ENCODE measurements at regions not wholly inside any gene's neighbourhood (a gene's known extent, or its start where the extent isn't known, plus 50 kb on each side); places are given as distances from the start of the nearest gene placed in this dataset.
"Not testable (repeated sequence)": the region's sequence is repeated elsewhere in the genome, so short reads cannot be mapped to it uniquely, and the experiment has no call there.

DNA sequence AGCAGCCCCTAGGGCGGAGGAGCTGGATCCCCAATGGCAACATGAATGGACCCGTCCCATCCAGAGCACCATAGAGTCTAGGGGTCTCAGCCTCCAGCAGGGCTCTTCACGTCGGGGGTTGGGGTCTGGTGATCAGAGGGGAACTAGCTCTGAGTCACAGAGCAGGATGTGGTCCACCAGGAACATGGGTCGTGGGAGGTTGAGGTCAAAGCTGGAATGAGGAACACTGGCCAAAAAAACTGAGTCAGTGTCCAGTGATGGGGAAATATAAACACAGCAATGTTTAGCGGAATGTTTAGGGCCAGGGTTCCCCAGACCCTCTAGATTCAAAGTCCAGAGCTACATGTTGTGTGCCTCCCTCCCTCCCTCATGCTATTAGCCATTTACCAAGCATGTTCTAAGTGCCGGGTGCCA is 79.1 kb upstream of the C16orf82 start:
- H3K9me3 ChIP-seq (ENCODE audit: control insufficient read depth in 1 of 2, insufficient read depth in 1 of 2, low read length in 2 of 2): no peaks in the 10 kb centered on the region
- no peak overlapping the region for H3K27ac Mint-ChIP-seq
- ChIA-PET CTCF (no interaction called here), POLR2A (no interaction called here)
- H3K36me3 Mint-ChIP-seq (ENCODE audit: low read depth): no peaks in the 10 kb centered on the region
- no peak for TF ChIP-seq CTCF (IDR thresholded peaks at IDR 0.05)
- intact Hi-C loops (cut with DNase I, micrococcal nuclease): no loop called here
- no peak overlapping the region for H3K27ac ChIP-seq (ENCODE audit: low read depth in 1 of 2, low read length in 2 of 2)
- H3K9me3 Mint-ChIP-seq: no peaks in the 10 kb centered on the region
- H3K27me3 Mint-ChIP-seq: peaks cover 39% of the 10 kb centered on the region
- no peak overlapping the region for H3K4me3 Mint-ChIP-seq
- no peak overlapping the region for H3K4me3 ChIP-seq (ENCODE audit: low read length)
- H3K36me3 ChIP-seq (ENCODE audit: insufficient read depth, low read length): no peaks in the 10 kb centered on the region
- no peaks in the 10 kb centered on the region for H3K4me1 Mint-ChIP-seq (ENCODE audit: low read depth)
- H3K27me3 ChIP-seq (ENCODE audit: control insufficient read depth in 1 of 2, insufficient read depth in 2 of 2, low read length in 2 of 2): peaks cover 4 to 8% of the 10 kb centered on the region in 2 experiments
- no peak for DNase-seq
- no peak for ATAC-seq (ENCODE audit: poor library complexity)
- no peaks in the 10 kb centered on the region for H3K4me1 ChIP-seq (ENCODE audit: insufficient read depth, low read length)

- H3K27me3 Mint-ChIP-seq: peaks cover 40% of the 10 kb centered on the region
- Histone ChIP-seq H3K9me3 (ENCODE audit: control insufficient read depth in 1 of 2, insufficient read depth in 1 of 2, low read length in 2 of 2) (no peaks in the 10 kb centered on the region), H3K4me3 (ENCODE audit: low read length) (no peak overlapping the region), H3K4me1 (ENCODE audit: insufficient read depth, low read length) (no peaks in the 10 kb centered on the region), H3K36me3 (ENCODE audit: insufficient read depth, low read length) (no peaks in the 10 kb centered on the region), H3K27ac (ENCODE audit: low read depth in 1 of 2, low read length in 2 of 2) (no peak overlapping the region), H3K27me3 (ENCODE audit: control insufficient read depth in 1 of 2, insufficient read depth in 2 of 2, low read length in 2 of 2) (peaks cover 4 to 8% of the 10 kb centered on the region in 2 experiments)
- H3K36me3 Mint-ChIP-seq (ENCODE audit: low read depth): no peaks in the 10 kb centered on the region
- no peak for TF ChIP-seq CTCF (IDR thresholded peaks at IDR 0.05)
- H3K4me3 Mint-ChIP-seq: no peak overlapping the region
- ATAC-seq (ENCODE audit: poor library complexity): no peak
- H3K4me1 Mint-ChIP-seq (ENCODE audit: low read depth): no peaks in the 10 kb centered on the region
- no peak overlapping the region for H3K27ac Mint-ChIP-seq
- H3K9me3 Mint-ChIP-seq: no peaks in the 10 kb centered on the region
- CTCF ChIA-PET: no interaction called here
- POLR2A ChIA-PET: no interaction called here
- intact Hi-C loops (cut with DNase I, micrococcal nuclease): no loop called here
- DNase-seq: no peak
Observed at GRCh38 chr16:26988186-26988585, 78.5 kb upstream of the C16orf82 start.

- H3K9me3 ChIP-seq (ENCODE audit: control insufficient read depth in 1 of 2, insufficient read depth in 1 of 2, low read length in 2 of 2); H3K4me1 ChIP-seq (ENCODE audit: insufficient read depth, low read length); ATAC-seq (ENCODE audit: poor library complexity); intact Hi-C loops (cut with DNase I, micrococcal nuclease); POLR2A ChIA-PET; H3K36me3 Mint-ChIP-seq (ENCODE audit: low read depth); CTCF ChIA-PET; DNase-seq; H3K27me3 ChIP-seq (ENCODE audit: control insufficient read depth in 1 of 2, insufficient read depth in 2 of 2, low read length in 2 of 2); H3K4me3 ChIP-seq (ENCODE audit: low read length); H3K4me1 Mint-ChIP-seq (ENCODE audit: low read depth); H3K9me3 Mint-ChIP-seq; H3K27ac ChIP-seq (ENCODE audit: low read depth in 1 of 2, low read length in 2 of 2); H3K27ac Mint-ChIP-seq; H3K4me3 Mint-ChIP-seq; H3K36me3 ChIP-seq (ENCODE audit: insufficient read depth, low read length): not testable (repeated sequence)
- peaks cover 33% of the 10 kb centered on the region for H3K27me3 Mint-ChIP-seq
Observed at GRCh38 chr16:26990384-26991120, 76.2 kb upstream of the C16orf82 start.
